Neural cell (in vitro differentiated cells): ENCODE measurements at regions not wholly inside any gene's neighbourhood (a gene's known extent, or its start where the extent isn't known, plus 50 kb on each side); places are given as distances from the start of the nearest gene placed in this dataset.

ENCODE experiments used
- H2AFZ ChIP-seq: fragments of 200-600, 300-800 bp; sonication (generic), shearing (Covaris generic); 2 replicates; pipeline ENCODE4 v1.6.0; 2014; ENCODE audit warnings: low read depth, mild to moderate bottlenecking, antibody characterized with exemption, low read length, moderate library complexity
- H3F3A ChIP-seq: fragments of 200-600 bp; shearing (Covaris generic); 2 replicates; pipeline ENCODE4 v1.6.1; 2016; ENCODE audit warnings: mild to moderate bottlenecking, moderate library complexity, mixed read lengths, antibody characterized with exemption, low read length; ENCODE audit not compliant: insufficient read depth, poor library complexity, severe bottlenecking
- H3K27ac ChIP-seq: fragments of 200-600, 300-800 bp; sonication (generic), shearing (Covaris generic); 2 replicates; pipeline ENCODE4 v1.5.1; 2014; ENCODE audit warnings: mild to moderate bottlenecking, low read length, moderate library complexity
- H3K27me3 ChIP-seq: fragments of 300-800, 200-600 bp; sonication (generic), shearing (Covaris generic); 2 replicates; pipeline ENCODE4 v1.6.0; 2014; ENCODE audit warnings: mild to moderate bottlenecking, low read depth, low read length, moderate library complexity; ENCODE audit not compliant: insufficient read depth
- H3K36me3 ChIP-seq: fragments of 300-800, 200-600 bp; sonication (generic), shearing (Covaris generic); 2 replicates; pipeline ENCODE4 v1.5.1; 2014; ENCODE audit warnings: mild to moderate bottlenecking, antibody characterized with exemption, low read length, moderate library complexity; ENCODE audit not compliant: insufficient read depth
- H3K4me2 ChIP-seq: fragments of 300-800, 200-600 bp; sonication (generic), shearing (Covaris generic); 2 replicates; pipeline ENCODE4 v1.6.0; 2014; ENCODE audit warnings: mild to moderate bottlenecking, low read length
- H3K4me3 ChIP-seq: fragments of 300-800, 200-600 bp; sonication (generic), shearing (Covaris generic); 2 replicates; pipeline ENCODE4 v1.5.1; 2014; ENCODE audit warnings: mild to moderate bottlenecking, low read length, moderate library complexity
- H3K79me2 ChIP-seq: fragments of 200-600 bp; shearing (Covaris generic); replicated peaks from 2 replicates; pipeline ENCODE4 v1.6.0; 2014; ENCODE audit warnings: mild to moderate bottlenecking, low read length, moderate library complexity; ENCODE audit not compliant: insufficient read depth
- H3K9ac ChIP-seq: fragments of 300-800, 200-600 bp; sonication (generic), shearing (Covaris generic); 2 replicates; pipeline ENCODE4 v1.6.1; 2016; ENCODE audit warnings: mild to moderate bottlenecking, low read length, mixed read lengths
- H3K9me2 ChIP-seq: fragments of 200-600 bp; shearing (Covaris generic); 2 replicates; pipeline ENCODE4 v1.6.1; 2016; ENCODE audit warnings: mild to moderate bottlenecking, low read length, mixed read lengths; ENCODE audit not compliant: insufficient read depth
- H3K9me3 ChIP-seq: fragments of 200-600, 300-800 bp; sonication (generic), shearing (Covaris generic); 2 replicates; pipeline ENCODE4 v1.6.1; 2016; ENCODE audit warnings: mild to moderate bottlenecking, mixed run types, low read length, moderate library complexity, mixed read lengths
- H4K20me1 ChIP-seq: fragments of 200-600 bp; shearing (Covaris generic); 2 replicates; pipeline ENCODE4 v1.6.1; 2016; ENCODE audit warnings: mild to moderate bottlenecking, mixed run types; ENCODE audit not compliant: insufficient read depth
- EP300 ChIP-seq: fragments of 450-650 bp; conservative IDR thresholded peaks from 2 replicates; pipeline ENCODE4 v1.6.1; 2014; ENCODE audit warnings: antibody characterized with exemption, mild to moderate bottlenecking, moderate library complexity; ENCODE audit not compliant: poor library complexity, severe bottlenecking
- EZH2 ChIP-seq: fragments of 200-600, 300-800 bp; shearing (Covaris generic), sonication (generic); IDR thresholded peaks from 2 replicates; pipeline ENCODE4 v1.6.1; 2014; ENCODE audit warnings: antibody characterized with exemption, low read length, borderline replicate concordance, mild to moderate bottlenecking; ENCODE audit not compliant: insufficient read depth, poor library complexity, severe bottlenecking
- MXI1 ChIP-seq: fragments of 450-650 bp; conservative IDR thresholded peaks from 2 replicates; pipeline ENCODE4 v1.6.1; 2014; ENCODE audit warnings: antibody characterized with exemption, mild to moderate bottlenecking; ENCODE audit not compliant: poor library complexity, severe bottlenecking
- POLR2AphosphoS5 ChIP-seq: IDR thresholded peaks from 2 replicates; pipeline ENCODE4 v1.6.1; 2012
- RAD21 ChIP-seq: fragments of 450-650 bp; conservative IDR thresholded peaks from 2 replicates; pipeline ENCODE4 v1.6.1; 2014; ENCODE audit warnings: antibody characterized with exemption, mild to moderate bottlenecking, moderate library complexity
- SMC3 ChIP-seq: fragments of 450-650 bp; conservative IDR thresholded peaks from 2 replicates; pipeline ENCODE4 v1.6.1; 2014; ENCODE audit warnings: antibody characterized with exemption, mild to moderate bottlenecking, moderate library complexity; ENCODE audit not compliant: poor library complexity
- TAF1 ChIP-seq: IDR thresholded peaks from 2 replicates; pipeline ENCODE4 v1.6.1; 2012; ENCODE audit warnings: low read depth
- TF ChIP-seq, protein P1 (sequence below): fragments of 450-650 bp; IDR thresholded peaks from 2 replicates; pipeline ENCODE4 v1.5.1; 2014; ENCODE audit warnings: antibody characterized with exemption, mild to moderate bottlenecking, moderate library complexity; ENCODE audit not compliant: poor library complexity, severe bottlenecking
- TF ChIP-seq, protein P2 (sequence below): IDR thresholded peaks from 2 replicates; pipeline ENCODE4 v1.6.1; 2012; ENCODE audit warnings: borderline replicate concordance

DNA sequence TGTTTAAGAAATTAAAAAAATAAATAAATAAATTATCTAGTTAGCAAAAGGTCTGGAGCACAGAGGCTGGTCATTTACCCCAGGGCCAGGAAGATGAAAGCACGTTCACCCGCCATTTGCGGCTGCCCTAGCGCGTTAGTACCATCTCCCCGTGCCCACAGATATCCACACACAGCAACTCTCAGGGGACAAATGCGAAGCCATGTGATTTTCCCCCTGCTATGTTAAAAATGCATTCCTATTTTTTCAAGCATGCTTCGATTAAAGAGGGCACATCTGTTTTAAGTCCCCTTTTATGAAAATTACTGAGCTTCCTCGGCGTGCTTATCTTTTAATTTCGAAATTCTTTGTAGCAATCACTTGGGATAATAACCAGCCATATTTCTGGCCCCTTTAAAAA lies 56.9 kb upstream of the PIWIL1 start:
- Histone ChIP-seq H3F3A (no peaks in the 10 kb centered on the region), H3K9me3 (no peaks in the 10 kb centered on the region), H3K36me3 (no peaks in the 10 kb centered on the region), H2AFZ (no peak overlapping the region), H3K79me2 (no peaks in the 10 kb centered on the region), H3K27me3 (no peaks in the 10 kb centered on the region), H3K27ac (no peak overlapping the region), H3K9ac (no peak overlapping the region), H3K9me2 (no peaks in the 10 kb centered on the region), H3K4me2 (no peak overlapping the region), H3K4me3 (no peak overlapping the region), H4K20me1 (no peaks in the 10 kb centered on the region)
- TF ChIP-seq EP300 (no peak), EZH2 (no peak), RAD21 (no peak), POLR2AphosphoS5 (no peak), TAF1 (no peak), MXI1 (no peak), SMC3 (no peak)
- TF ChIP-seq, protein P1, sequence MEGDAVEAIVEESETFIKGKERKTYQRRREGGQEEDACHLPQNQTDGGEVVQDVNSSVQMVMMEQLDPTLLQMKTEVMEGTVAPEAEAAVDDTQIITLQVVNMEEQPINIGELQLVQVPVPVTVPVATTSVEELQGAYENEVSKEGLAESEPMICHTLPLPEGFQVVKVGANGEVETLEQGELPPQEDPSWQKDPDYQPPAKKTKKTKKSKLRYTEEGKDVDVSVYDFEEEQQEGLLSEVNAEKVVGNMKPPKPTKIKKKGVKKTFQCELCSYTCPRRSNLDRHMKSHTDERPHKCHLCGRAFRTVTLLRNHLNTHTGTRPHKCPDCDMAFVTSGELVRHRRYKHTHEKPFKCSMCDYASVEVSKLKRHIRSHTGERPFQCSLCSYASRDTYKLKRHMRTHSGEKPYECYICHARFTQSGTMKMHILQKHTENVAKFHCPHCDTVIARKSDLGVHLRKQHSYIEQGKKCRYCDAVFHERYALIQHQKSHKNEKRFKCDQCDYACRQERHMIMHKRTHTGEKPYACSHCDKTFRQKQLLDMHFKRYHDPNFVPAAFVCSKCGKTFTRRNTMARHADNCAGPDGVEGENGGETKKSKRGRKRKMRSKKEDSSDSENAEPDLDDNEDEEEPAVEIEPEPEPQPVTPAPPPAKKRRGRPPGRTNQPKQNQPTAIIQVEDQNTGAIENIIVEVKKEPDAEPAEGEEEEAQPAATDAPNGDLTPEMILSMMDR, result no peak
- TF ChIP-seq, protein P2, sequence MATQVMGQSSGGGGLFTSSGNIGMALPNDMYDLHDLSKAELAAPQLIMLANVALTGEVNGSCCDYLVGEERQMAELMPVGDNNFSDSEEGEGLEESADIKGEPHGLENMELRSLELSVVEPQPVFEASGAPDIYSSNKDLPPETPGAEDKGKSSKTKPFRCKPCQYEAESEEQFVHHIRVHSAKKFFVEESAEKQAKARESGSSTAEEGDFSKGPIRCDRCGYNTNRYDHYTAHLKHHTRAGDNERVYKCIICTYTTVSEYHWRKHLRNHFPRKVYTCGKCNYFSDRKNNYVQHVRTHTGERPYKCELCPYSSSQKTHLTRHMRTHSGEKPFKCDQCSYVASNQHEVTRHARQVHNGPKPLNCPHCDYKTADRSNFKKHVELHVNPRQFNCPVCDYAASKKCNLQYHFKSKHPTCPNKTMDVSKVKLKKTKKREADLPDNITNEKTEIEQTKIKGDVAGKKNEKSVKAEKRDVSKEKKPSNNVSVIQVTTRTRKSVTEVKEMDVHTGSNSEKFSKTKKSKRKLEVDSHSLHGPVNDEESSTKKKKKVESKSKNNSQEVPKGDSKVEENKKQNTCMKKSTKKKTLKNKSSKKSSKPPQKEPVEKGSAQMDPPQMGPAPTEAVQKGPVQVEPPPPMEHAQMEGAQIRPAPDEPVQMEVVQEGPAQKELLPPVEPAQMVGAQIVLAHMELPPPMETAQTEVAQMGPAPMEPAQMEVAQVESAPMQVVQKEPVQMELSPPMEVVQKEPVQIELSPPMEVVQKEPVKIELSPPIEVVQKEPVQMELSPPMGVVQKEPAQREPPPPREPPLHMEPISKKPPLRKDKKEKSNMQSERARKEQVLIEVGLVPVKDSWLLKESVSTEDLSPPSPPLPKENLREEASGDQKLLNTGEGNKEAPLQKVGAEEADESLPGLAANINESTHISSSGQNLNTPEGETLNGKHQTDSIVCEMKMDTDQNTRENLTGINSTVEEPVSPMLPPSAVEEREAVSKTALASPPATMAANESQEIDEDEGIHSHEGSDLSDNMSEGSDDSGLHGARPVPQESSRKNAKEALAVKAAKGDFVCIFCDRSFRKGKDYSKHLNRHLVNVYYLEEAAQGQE, result no peak

DNA sequence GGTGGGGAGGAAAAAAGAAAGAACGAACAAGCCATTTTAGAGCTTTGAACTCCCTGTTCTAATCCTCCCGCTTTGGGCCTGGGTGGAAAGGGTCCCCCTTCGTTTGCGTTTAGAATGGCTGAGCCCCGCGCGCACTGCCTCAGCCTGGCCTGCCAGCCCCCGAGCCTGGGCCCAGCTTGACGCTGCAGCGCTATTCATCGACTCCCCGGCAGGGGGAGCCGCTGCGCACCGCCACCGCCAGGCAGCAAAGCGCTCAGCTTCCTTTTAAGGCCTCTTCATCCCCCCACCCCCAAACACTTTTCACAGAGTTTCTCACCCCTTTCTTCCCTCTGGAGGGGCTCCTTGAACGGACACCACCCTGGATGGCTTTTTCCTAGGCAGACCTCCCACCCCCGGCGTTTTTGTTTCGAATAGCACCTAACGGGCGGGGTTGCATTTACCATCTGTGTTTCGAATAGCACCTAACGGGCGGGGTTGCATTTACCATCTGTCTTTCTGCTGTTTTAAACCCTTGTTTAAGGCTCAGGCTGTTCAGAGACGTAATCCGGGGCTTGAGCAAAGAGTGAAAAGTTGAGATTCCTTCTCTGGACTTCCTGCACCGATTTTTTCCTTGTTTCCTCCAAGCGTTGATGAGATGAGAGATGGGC lies 56.4 kb upstream of the PIWIL1 start:
- Histone ChIP-seq H3K4me3 (no peak overlapping the region), H3K36me3 (no peaks in the 10 kb centered on the region), H2AFZ (no peak overlapping the region), H3F3A (no peaks in the 10 kb centered on the region), H3K4me2 (no peak overlapping the region), H4K20me1 (no peaks in the 10 kb centered on the region), H3K9me3 (no peaks in the 10 kb centered on the region), H3K9me2 (no peaks in the 10 kb centered on the region), H3K9ac (no peak overlapping the region), H3K27ac (no peak overlapping the region), H3K27me3 (no peaks in the 10 kb centered on the region), H3K79me2 (no peaks in the 10 kb centered on the region)
- no peak for TF ChIP-seq SMC3
- TF ChIP-seq, protein P1, result peak; percentile 19
